Nephron progenitor cell (in vitro differentiated cells): ENCODE measurements at regions not wholly inside any gene's neighbourhood (a gene's known extent, or its start where the extent isn't known, plus 50 kb on each side); places are given as distances from the start of the nearest gene placed in this dataset.

Experiments
- DNase-seq: peaks from one replicate; pipeline ENCODE4 v3.0.0; 2021
- H3K27ac Mint-ChIP-seq: 2 replicates; pipeline ENCODE4 v1.8.0; 2021; ENCODE audit warnings: mild to moderate bottlenecking, moderate library complexity, mixed read lengths
- H3K27me3 Mint-ChIP-seq: 2 replicates; pipeline ENCODE4 v1.8.0; 2021; ENCODE audit warnings: mild to moderate bottlenecking, low read depth, mixed read lengths; ENCODE audit not compliant: poor library complexity
- H3K36me3 Mint-ChIP-seq: 2 replicates; pipeline ENCODE4 v1.8.0; 2021; ENCODE audit warnings: low read depth, mixed read lengths
- H3K4me1 Mint-ChIP-seq: 2 replicates; pipeline ENCODE4 v1.8.0; 2021; ENCODE audit warnings: mixed read lengths
- H3K4me3 Mint-ChIP-seq: 2 replicates; pipeline ENCODE4 v1.8.0; 2021; ENCODE audit warnings: mild to moderate bottlenecking, moderate library complexity, mixed read lengths
- H3K9me3 Mint-ChIP-seq: 2 replicates; pipeline ENCODE4 v1.8.0; 2021; ENCODE audit warnings: mild to moderate bottlenecking, moderate library complexity, mixed read lengths
- CTCF ChIP-seq: fragments of 200-600 bp; sonication (generic); IDR thresholded peaks from 2 replicates; pipeline ENCODE4 v1.5.0; 2021; ENCODE audit warnings: antibody characterized with exemption

GRCh38 chr11:92659793-92660192 lies 309.7 kb upstream of the MTNR1B start:
- Mint-ChIP-seq H3K4me1 (peaks cover 36% of the 10 kb centered on the region), H3K4me3 (no peak overlapping the region)
- TF ChIP-seq CTCF, result no peak

GRCh38 chr11:92662601-92663360 lies 306.7 kb upstream of the MTNR1B start:
- Mint-ChIP-seq H3K4me1 (peaks cover 53% of the 10 kb centered on the region), H3K4me3 (no peak overlapping the region), H3K36me3 (peaks cover 37% of the 10 kb centered on the region), H3K27ac (peak overlapping the region; percentile 78), H3K9me3 (no peaks in the 10 kb centered on the region), H3K27me3 (no peaks in the 10 kb centered on the region)
- no peak for TF ChIP-seq CTCF
- no peak for DNase-seq

More at GRCh38 chr11:92659793-92660192, 309.7 kb upstream of the MTNR1B start:
- Mint-ChIP-seq H3K27me3 (peaks cover 3% of the 10 kb centered on the region), H3K27ac (no peak overlapping the region), H3K36me3 (peaks cover 21% of the 10 kb centered on the region), H3K9me3 (no peaks in the 10 kb centered on the region)
- no peak for DNase-seq

- Mint-ChIP-seq H3K9me3 (no peaks in the 10 kb centered on the region), H3K27ac (no peak overlapping the region), H3K4me3 (no peak overlapping the region), H3K27me3 (no peaks in the 10 kb centered on the region), H3K36me3 (peaks cover 39% of the 10 kb centered on the region), H3K4me1 (peaks cover 54% of the 10 kb centered on the region)
- TF ChIP-seq CTCF, result no peak
- DNase-seq, result no peak
These were observed 305.9 kb upstream of the MTNR1B start for GRCh38 chr11:92663539-92663938.

DNA sequence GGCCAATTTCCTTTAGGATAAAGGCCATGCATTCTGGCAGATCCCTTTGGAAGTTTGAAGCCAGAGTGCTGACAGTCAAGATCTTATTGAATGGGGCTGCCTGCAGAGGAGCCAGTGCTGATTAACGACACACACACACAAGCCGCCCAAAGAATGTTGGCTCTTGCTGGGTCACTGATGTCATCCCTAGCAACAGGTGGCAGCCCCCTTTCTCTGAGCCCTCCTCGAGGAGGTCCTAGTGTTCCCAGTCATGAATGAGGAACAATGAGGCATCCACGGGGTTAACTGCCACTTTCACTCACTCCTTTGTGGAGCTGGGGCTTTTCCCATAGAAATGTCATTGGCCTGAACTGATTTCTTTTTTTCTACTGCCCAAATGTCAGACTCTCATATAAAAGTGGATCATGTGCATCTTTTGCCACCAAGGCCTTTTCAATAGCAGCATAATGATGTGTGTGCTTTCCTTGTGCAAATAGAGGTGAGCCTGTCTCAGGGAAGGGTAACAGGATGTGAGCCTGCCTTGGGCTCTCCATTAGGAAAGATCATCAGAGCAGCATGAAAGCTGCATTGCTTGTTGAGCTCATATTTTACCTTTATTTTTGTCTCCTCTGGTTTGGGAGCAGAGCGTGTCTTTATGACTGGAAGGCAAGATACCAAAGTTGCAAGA lies 301.8 kb upstream of the MTNR1B start:
- Mint-ChIP-seq H3K9me3 (no peaks in the 10 kb centered on the region), H3K27ac (peak overlapping the region; percentile 94), H3K36me3 (peaks cover 34% of the 10 kb centered on the region), H3K27me3 (peaks cover 3% of the 10 kb centered on the region), H3K4me1 (peaks cover 64% of the 10 kb centered on the region), H3K4me3 (no peak overlapping the region)
- DNase-seq, result no peak
- no peak for TF ChIP-seq CTCF

DNA sequence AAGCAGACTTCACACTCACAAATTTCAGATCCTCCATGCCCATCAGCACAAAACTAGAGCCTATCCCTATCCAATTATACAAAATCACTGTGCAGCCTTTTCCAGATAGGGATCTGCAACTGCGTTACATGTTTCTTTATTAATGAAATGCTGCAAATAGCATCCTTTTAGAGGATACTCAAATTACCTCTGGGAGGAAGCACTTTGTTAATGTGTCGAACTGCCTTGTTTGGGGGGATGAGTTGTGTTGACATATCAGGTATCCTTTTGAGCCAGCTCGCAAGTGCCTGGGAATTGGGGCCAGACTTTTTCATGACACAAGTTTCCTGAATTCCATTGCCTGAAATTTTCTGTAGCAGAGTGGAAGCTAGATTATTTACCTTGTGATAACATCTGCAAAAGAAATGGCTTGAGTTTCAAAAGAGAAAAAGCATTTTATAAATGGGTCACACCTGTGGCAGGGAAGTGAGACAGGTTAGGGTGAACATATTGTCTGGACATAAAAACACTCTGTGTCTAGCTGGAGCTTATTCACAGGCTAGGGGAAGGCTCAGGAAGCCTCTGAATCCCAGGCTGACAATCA lies 299.1 kb upstream of the MTNR1B start:
- Mint-ChIP-seq H3K27ac (peak overlapping the region; percentile 98), H3K4me1 (peaks cover 60% of the 10 kb centered on the region), H3K4me3 (peak overlapping the region; percentile 40), H3K9me3 (no peaks in the 10 kb centered on the region), H3K36me3 (peaks cover 23% of the 10 kb centered on the region), H3K27me3 (peaks cover 3% of the 10 kb centered on the region)
- TF ChIP-seq CTCF, result no peak
- peak; percentile 3 for DNase-seq
